Motor neuron (in vitro differentiated cells): ENCODE measurements at regions not wholly inside any gene's neighbourhood (a gene's known extent, or its start where the extent isn't known, plus 50 kb on each side); places are given as distances from the start of the nearest gene placed in this dataset.
A peak's percentile ranks its signal among the peaks of the same experiment; 100 is the strongest.
"Not testable (repeated sequence)": the region's sequence is repeated elsewhere in the genome, so short reads cannot be mapped to it uniquely, and the experiment has no call there.

ENCODE experiments used
- ATAC-seq, 8 experiments: fragments of 200-7000 bp; cut with Tn5 transposase; replicated peaks in 6 of 8; 2 replicates each; pipeline ENCODE4 v1.8.0; 2021; ENCODE audit warnings: mild to moderate bottlenecking in 8 of 8, moderate library complexity in 8 of 8
- H3K27ac ChIP-seq, 2 donors: fragments of 250-450 bp; sonication (Bioruptor Pico); 2 replicates each; pipeline ENCODE4 v1.9.0; 2021; ENCODE audit warnings: antibody characterized with exemption in 2 of 2, mild to moderate bottlenecking in 2 of 2, moderate library complexity in 1 of 2
- H3K4me1 ChIP-seq, 2 donors: fragments of 250-450 bp; sonication (Bioruptor Pico); replicated peaks in 1 of 2; 2 replicates each; pipeline ENCODE4 v1.6.1; 2021; ENCODE audit warnings: antibody characterized with exemption in 2 of 2, mild to moderate bottlenecking in 2 of 2, moderate library complexity in 1 of 2
- H3K4me3 ChIP-seq, 5 donors: fragments of 250-450 bp; sonication (Bioruptor Pico); 2 replicates each; pipeline ENCODE4 v1.9.0; 2021; ENCODE audit warnings: antibody characterized with exemption in 5 of 5, mild to moderate bottlenecking in 5 of 5, moderate library complexity in 4 of 5
- WGBS, 10 experiments: fragments of 450-650 bp; shearing (Covaris generic); methylation state at CpG; one replicate each; pipeline ENCODE4 v1.0.0; 2022; 5-methylcytosine and 5-hydroxymethylcytosine counted together
- in situ Hi-C, 9 experiments: fragments of 400-800 bp; cut with MboI; loops; one replicate each; pipeline ENCODE4 v1.15.0; 2021; ENCODE audit warnings: low sequenced_read_pairs in 9 of 9, low pct_unique_long_range_greater_than_20kb in 2 of 9; ENCODE audit not compliant: unreplicated experiment in 9 of 9

- Histone ChIP-seq H3K27ac (no peak overlapping the region), H3K4me3 (no peak overlapping the region), H3K4me1 (peaks cover 0 to 5% of the 10 kb centered on the region in 2 donors)
- WGBS, 10 experiments = 32 to 100% (median 83%) methylated on average over 1 to 5 of the region's 5 CpGs
- in situ Hi-C loops = no loop called here
- no peak for ATAC-seq
Measured at GRCh38 chr10:120018695-120019094, 126.2 kb downstream of the SEC23IP start.

- H3K27ac ChIP-seq = no peak overlapping the region
- no peak for ATAC-seq
- no peak overlapping the region for H3K4me3 ChIP-seq
- H3K4me1 ChIP-seq = peaks cover 0 to 5% of the 10 kb centered on the region in 2 donors
- WGBS, 10 experiments = 0 to 50% (median 43%) methylated on average over 1 of the region's 1 CpG; no CpG with 5 or more reads in 5 of the 10 experiments
- in situ Hi-C loops = no loop called here
Measured at GRCh38 chr10:120019568-120019967, 127.0 kb downstream of the SEC23IP start.

GRCh38 chr10:120022357-120022756 lies 129.8 kb downstream of the SEC23IP start:
- in situ Hi-C loops = no loop called here
- WGBS, 10 experiments = 7 to 88% (median 62%) methylated on average over 1 to 7 of the region's 7 CpGs; no CpG with 5 or more reads in 1 of the 10 experiments
- H3K4me3 ChIP-seq = no peak overlapping the region
- H3K27ac ChIP-seq = no peak overlapping the region
- peaks cover 0 to 5% of the 10 kb centered on the region in 2 donors for H3K4me1 ChIP-seq
- no peak for ATAC-seq

- no peak for ATAC-seq
- 25 to 100% (median 67%) methylated on average over 1 of the region's 1 CpG; no CpG with 5 or more reads in 3 of the 10 experiments for WGBS, 10 experiments
- Histone ChIP-seq H3K27ac (no peak overlapping the region), H3K4me1 (peaks cover 0 to 1% of the 10 kb centered on the region in 2 donors), H3K4me3 (no peak overlapping the region)
- in situ Hi-C loops = no loop called here
Measured at GRCh38 chr10:120034236-120034635, 141.7 kb downstream of the SEC23IP start.

GRCh38 chr10:120039046-120039445 lies 146.5 kb downstream of the SEC23IP start:
- Histone ChIP-seq H3K4me1 (peaks cover 0 to 6% of the 10 kb centered on the region in 2 donors), H3K4me3 (no peak overlapping the region), H3K27ac (no peak overlapping the region)
- in situ Hi-C loops = no loop called here
- ATAC-seq = peak in 4 of 8 experiments; percentile 26 to 64 (median 62)

- no peak overlapping the region for H3K27ac ChIP-seq
- H3K4me3 ChIP-seq = no peak overlapping the region
- in situ Hi-C loops = no loop called here
- peaks cover 0 to 6% of the 10 kb centered on the region in 2 donors for H3K4me1 ChIP-seq
- 40 to 94% (median 79%) methylated on average over 1 to 4 of the region's 6 CpGs; no CpG with 5 or more reads in 5 of the 10 experiments for WGBS, 10 experiments
- ATAC-seq = no peak
Measured at GRCh38 chr10:120039826-120040225, 147.3 kb downstream of the SEC23IP start.

GRCh38 chr10:120041807-120042559 lies 149.5 kb downstream of the SEC23IP start:
- WGBS, 10 experiments = 0 to 100% (median 44%) methylated on average over 1 to 8 of the region's 12 CpGs; no CpG with 5 or more reads in 4 of the 10 experiments
- Histone ChIP-seq H3K27ac (no peak overlapping the region), H3K4me1 (peaks cover 0 to 6% of the 10 kb centered on the region in 2 donors), H3K4me3 (no peak overlapping the region)
- peak in 2 of 8 experiments; percentile 52 to 72 for ATAC-seq
- in situ Hi-C loops = no loop called here

DNA sequence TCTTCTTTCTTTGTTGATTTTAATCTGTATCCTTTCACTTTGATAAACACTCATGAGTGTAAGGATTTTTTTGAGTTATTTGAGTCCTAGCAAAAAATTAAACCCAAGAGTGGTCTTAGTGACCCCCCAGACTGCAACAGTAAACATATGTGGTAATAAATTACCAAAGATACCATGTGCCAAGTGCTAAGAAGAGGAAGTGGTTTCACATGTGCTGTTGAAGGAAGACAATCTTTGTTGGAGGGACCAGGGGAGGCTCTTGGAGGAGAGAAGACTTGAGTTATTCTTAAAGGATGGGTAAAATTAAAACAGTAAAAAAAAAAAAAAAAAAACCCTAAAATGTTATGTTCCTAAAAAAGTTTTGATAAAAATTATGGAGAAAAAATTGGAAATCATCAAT lies 150.2 kb downstream of the SEC23IP start:
- no peak for ATAC-seq
- Histone ChIP-seq H3K4me1 (peaks cover 0 to 6% of the 10 kb centered on the region in 2 donors), H3K27ac (no peak overlapping the region), H3K4me3 (no peak overlapping the region)
- in situ Hi-C loops = no loop called here

DNA sequence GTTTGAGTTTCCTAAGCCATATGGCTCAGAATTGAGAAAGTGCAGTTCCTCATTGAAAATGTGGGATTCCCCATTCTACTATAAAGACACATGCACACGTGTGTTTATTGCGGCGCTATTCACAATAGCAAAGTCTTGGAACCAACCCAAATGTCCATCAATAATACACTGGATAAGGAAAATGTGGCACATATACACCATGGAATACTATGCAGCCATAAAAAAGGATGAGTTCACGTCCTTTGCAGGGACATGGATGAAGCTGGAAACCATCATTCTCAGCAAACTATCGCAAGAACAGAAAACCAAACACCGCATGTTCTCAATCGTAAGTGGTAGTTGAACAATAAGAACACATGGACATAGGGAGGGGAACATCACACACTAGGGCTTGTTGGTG lies 154.8 kb downstream of the SEC23IP start:
- H3K4me3 ChIP-seq, ATAC-seq, H3K27ac ChIP-seq, in situ Hi-C loops: not testable (repeated sequence)
- H3K4me1 ChIP-seq = peaks cover 9 to 21% of the 10 kb centered on the region in 2 donors
- 48 to 100% (median 90%) methylated on average over 2 to 4 of the region's 7 CpGs; no CpG with 5 or more reads in 6 of the 10 experiments for WGBS, 10 experiments

- in situ Hi-C loops = no loop called here
- Histone ChIP-seq H3K27ac (peak overlapping the region in 1 of 2 donors; percentile 66), H3K4me3 (peak overlapping the region in 1 of 5 donors; percentile 8), H3K4me1 (peaks cover 10 to 25% of the 10 kb centered on the region in 2 donors)
- peak in 7 of 8 experiments; percentile 29 to 72 (median 39) for ATAC-seq
Measured at GRCh38 chr10:120047926-120048325, 155.4 kb downstream of the SEC23IP start.

- WGBS, 10 experiments = 0 to 100% (median 6%) methylated on average over 1 of the region's 1 CpG; no CpG with 5 or more reads in 2 of the 10 experiments
- peaks cover 13 to 29% of the 10 kb centered on the region in 2 donors for H3K4me1 ChIP-seq
- H3K4me3 ChIP-seq = peak overlapping the region in 1 of 5 donors; percentile 8
- H3K27ac ChIP-seq = no peak overlapping the region
- in situ Hi-C loops = no loop called here
- ATAC-seq = peak; percentile 70 to 95 (median 91)
Measured at GRCh38 chr10:120048391-120048790, 155.9 kb downstream of the SEC23IP start.

DNA sequence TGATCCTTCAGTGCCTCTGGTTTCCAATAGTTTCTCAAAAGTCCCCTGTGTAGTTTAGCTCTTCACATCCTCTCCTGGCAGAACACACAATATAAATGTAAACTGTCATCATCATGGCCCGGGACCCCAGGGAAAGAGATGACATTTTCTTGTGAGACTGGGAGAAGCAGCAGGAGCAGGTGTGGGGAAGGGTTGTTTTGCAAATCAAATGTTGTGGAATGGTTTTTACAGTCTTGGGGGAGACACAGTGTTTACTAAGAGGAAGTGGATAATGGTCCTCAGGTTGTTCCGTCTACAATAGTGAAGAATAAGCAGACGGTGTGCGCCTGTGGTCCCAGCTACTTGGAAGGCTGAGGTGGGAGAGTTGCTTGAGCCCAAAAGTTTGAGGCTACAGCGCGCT lies 159.1 kb downstream of the SEC23IP start:
- H3K4me3 ChIP-seq = no peak overlapping the region

GRCh38 chr10:120052964-120053702 lies 160.6 kb downstream of the SEC23IP start:
- WGBS, 10 experiments = 0 to 83% (median 82%) methylated on average over 1 of the region's 1 CpG; no CpG with 5 or more reads in 6 of the 10 experiments
- peak in 4 of 8 experiments; percentile 11 to 76 (median 64) for ATAC-seq
- in situ Hi-C loops = no loop called here

More for the DNA sequence above, 159.1 kb downstream of the SEC23IP start:
- H3K27ac ChIP-seq = no peak overlapping the region
- in situ Hi-C loops = no loop called here
- ATAC-seq = no peak
- H3K4me1 ChIP-seq = peaks cover 16 to 35% of the 10 kb centered on the region in 2 donors
- WGBS, 10 experiments = 60 to 77% (median 69%) methylated on average over 2 to 6 of the region's 6 CpGs; no CpG with 5 or more reads in 5 of the 10 experiments

More at GRCh38 chr10:120052964-120053702, 160.6 kb downstream of the SEC23IP start:
- Histone ChIP-seq H3K4me3 (no peak overlapping the region), H3K27ac (no peak overlapping the region), H3K4me1 (peaks cover 16 to 35% of the 10 kb centered on the region in 2 donors)
